HFF-Myc (cell line): ENCODE measurements at regions not wholly inside any gene's neighbourhood (a gene's known extent, or its start where the extent isn't known, plus 50 kb on each side); places are given as distances from the start of the nearest gene placed in this dataset.

Experiments used
- DNase-seq: peaks from one replicate; pipeline ENCODE4 v3.0.0-alpha.2; 2011; ENCODE audit warnings: low read depth; ENCODE audit errors: extremely low read depth
- H3K4me3 ChIP-seq: replicated peaks from 2 replicates; pipeline ENCODE4 v1.5.1; 2011; ENCODE audit warnings: low read depth, mild to moderate bottlenecking, control low read depth, low read length
- CTCF ChIP-seq: IDR thresholded peaks from 2 replicates; pipeline ENCODE4 v1.5.1; 2012; ENCODE audit warnings: mild to moderate bottlenecking, low read depth, low read length, control low read depth; ENCODE audit errors: missing control alignments

GRCh38 chr5:39801306-39801705 lies 376.5 kb upstream of the DAB2 start:
- H3K4me3 ChIP-seq, result no peak overlapping the region
- DNase-seq, result no peak
- no peak for TF ChIP-seq CTCF

- TF ChIP-seq CTCF, result no peak
- DNase-seq, result no peak
- H3K4me3 ChIP-seq, result no peak overlapping the region
Measured at GRCh38 chr5:39800042-39800601, 375.3 kb upstream of the DAB2 start.

- no peak for DNase-seq
- TF ChIP-seq CTCF, result no peak
- no peak overlapping the region for H3K4me3 ChIP-seq
Measured at GRCh38 chr5:39799242-39799641, 374.5 kb upstream of the DAB2 start.

- no peak for DNase-seq
- no peak for TF ChIP-seq CTCF
- H3K4me3 ChIP-seq, result no peak overlapping the region
Measured at GRCh38 chr5:39794513-39795210, 369.9 kb upstream of the DAB2 start.

GRCh38 chr5:39785410-39785809 lies 360.6 kb upstream of the DAB2 start:
- DNase-seq, result no peak
- no peak for TF ChIP-seq CTCF
- H3K4me3 ChIP-seq, result no peak overlapping the region

- no peak for DNase-seq
- TF ChIP-seq CTCF, result no peak
- no peak overlapping the region for H3K4me3 ChIP-seq
Measured at GRCh38 chr5:39783756-39784421, 359.1 kb upstream of the DAB2 start.
